Neural progenitor cell (in vitro differentiated cells): ENCODE measurements at regions not wholly inside any gene's neighbourhood (a gene's known extent, or its start where the extent isn't known, plus 50 kb on each side); places are given as distances from the start of the nearest gene placed in this dataset.

Experiments used
- EZH2 ChIP-seq: fragments of 200-600 bp; sonication (generic); IDR thresholded peaks from 2 replicates; pipeline ENCODE4 v1.6.1; 2017; ENCODE audit warnings: antibody characterized with exemption, mild to moderate bottlenecking, moderate library complexity
- TF ChIP-seq, protein P1 (sequence below): fragments of 200-600 bp; sonication (generic); IDR thresholded peaks from 2 replicates; pipeline ENCODE4 v1.5.1; 2017; ENCODE audit warnings: antibody characterized with exemption, mild to moderate bottlenecking

DNA sequence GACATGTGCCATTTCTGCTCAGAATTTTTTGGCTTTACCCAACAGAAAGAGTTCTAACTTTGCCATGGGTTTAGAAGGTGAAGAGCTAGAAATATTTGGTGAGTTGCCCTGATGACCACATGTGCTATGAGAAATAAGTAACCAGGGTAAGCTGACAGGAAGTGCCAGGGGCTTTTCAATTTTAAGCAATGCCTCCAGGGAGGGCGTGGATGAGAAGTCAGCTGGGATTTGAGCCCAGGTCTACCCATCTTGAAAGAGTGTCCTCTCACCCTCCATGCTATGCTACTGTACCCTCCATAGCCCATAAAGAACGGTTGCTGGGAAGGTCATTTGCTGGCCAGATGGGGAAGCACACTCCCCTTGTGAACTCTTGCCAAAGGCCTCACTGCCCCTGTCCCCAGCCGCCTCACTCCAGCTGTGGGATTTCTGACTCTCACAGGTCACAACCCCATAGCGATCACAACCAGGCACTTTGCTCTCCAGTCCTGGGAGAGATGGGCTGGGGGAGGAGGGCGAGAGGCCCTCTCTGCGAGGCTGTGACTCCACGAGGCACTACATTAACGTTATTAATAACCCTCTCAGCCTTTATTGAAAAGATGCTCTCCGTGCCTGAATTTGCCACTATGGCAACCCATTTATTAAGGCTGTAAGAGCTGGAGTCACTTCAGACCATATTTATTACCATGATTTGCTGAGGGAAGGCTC lies 291.1 kb downstream of the DHX35 start:
- TF ChIP-seq EZH2 = no peak
- TF ChIP-seq, protein P1, sequence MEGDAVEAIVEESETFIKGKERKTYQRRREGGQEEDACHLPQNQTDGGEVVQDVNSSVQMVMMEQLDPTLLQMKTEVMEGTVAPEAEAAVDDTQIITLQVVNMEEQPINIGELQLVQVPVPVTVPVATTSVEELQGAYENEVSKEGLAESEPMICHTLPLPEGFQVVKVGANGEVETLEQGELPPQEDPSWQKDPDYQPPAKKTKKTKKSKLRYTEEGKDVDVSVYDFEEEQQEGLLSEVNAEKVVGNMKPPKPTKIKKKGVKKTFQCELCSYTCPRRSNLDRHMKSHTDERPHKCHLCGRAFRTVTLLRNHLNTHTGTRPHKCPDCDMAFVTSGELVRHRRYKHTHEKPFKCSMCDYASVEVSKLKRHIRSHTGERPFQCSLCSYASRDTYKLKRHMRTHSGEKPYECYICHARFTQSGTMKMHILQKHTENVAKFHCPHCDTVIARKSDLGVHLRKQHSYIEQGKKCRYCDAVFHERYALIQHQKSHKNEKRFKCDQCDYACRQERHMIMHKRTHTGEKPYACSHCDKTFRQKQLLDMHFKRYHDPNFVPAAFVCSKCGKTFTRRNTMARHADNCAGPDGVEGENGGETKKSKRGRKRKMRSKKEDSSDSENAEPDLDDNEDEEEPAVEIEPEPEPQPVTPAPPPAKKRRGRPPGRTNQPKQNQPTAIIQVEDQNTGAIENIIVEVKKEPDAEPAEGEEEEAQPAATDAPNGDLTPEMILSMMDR = no peak
